HepG2 (cell line): ENCODE measurements at regions not wholly inside any gene's neighbourhood (a gene's known extent, or its start where the extent isn't known, plus 50 kb on each side); places are given as distances from the start of the nearest gene placed in this dataset.

Source experiments
- ATAC-seq: fragments of 200-7000 bp; cut with Tn5 transposase; 3 replicates; pipeline ENCODE4 v1.9.1; 2020; ENCODE audit warnings: mild to moderate bottlenecking, moderate library complexity
- BruUV-seq: library from RNA; stranded (reverse); fragments of 400-500 nt; replicated peaks from 2 replicates; lab custom pipeline; 2021; lab: Mats Ljungman, UMichigan
- CTCF ChIA-PET: fragments of 300-600 bp; formaldehyde crosslinking; extraction: SDS; loops from one replicate; lab custom pipeline; 2021; ENCODE audit warnings: low total read pairs, inconsistent platforms, low intra/inter-chr PET ratio; lab: Yijun Ruan, JAX
- POLR2A ChIA-PET: fragments of 350-600 bp; sonication (Branson Sonifier 250); formaldehyde crosslinking; loops from one replicate; lab custom pipeline; 2020; ENCODE audit warnings: antibody characterized with exemption, inconsistent platforms; lab: Yijun Ruan, JAX
- DNase-seq: peaks from one replicate; pipeline ENCODE4 v3.0.0-alpha.2; 2015; ENCODE audit warnings: low spot score
- FAIRE-seq: peaks from 3 replicates; lab custom pipeline; 2011; peaks lifted over from hg19 to GRCh38; lab: Jason Lieb, UNC
- H2AFZ ChIP-seq: one replicate; pipeline ENCODE4 v1.6.1; 2011; ENCODE audit warnings: low read length, inconsistent platforms
- H3K27ac ChIP-seq: fragments of 300-600 bp; 3 replicates; pipeline ENCODE4 v1.8.0; 2011; ENCODE audit warnings: mixed run types, mild to moderate bottlenecking, mixed read lengths, low read length, inconsistent platforms; ENCODE audit not compliant: insufficient read depth; ENCODE audit errors: extremely low read length
- H3K27me3 ChIP-seq, 2 experiments: fragments of 200-600 bp in 1 of 2; 2 replicates in 1 of 2; 3 replicates in 1 of 2; pipeline versions ENCODE4 v1.6.0 to v1.8.0; 2011; ENCODE audit warnings: low read length in 2 of 2, mild to moderate bottlenecking in 2 of 2, moderate library complexity in 2 of 2, inconsistent platforms in 1 of 2; ENCODE audit not compliant: insufficient read depth in 2 of 2, control insufficient read depth in 1 of 2
- H3K36me3 ChIP-seq, 2 experiments: fragments of 200-600 bp in 1 of 2; replicated peaks in 1 of 2; 2 replicates in 1 of 2; 3 replicates in 1 of 2; pipeline versions ENCODE4 v1.5.1 to v1.8.0; 2011; ENCODE audit warnings: low read length in 2 of 2, inconsistent platforms in 1 of 2; ENCODE audit not compliant: insufficient read depth in 2 of 2, control insufficient read depth in 1 of 2
- H3K4me1 ChIP-seq: 2 replicates; pipeline ENCODE4 v1.5.1; 2012; ENCODE audit warnings: low read length, inconsistent platforms; ENCODE audit not compliant: insufficient read depth
- H3K4me2 ChIP-seq: 2 replicates; pipeline ENCODE4 v1.6.0; 2011; ENCODE audit warnings: low read depth, low read length, inconsistent platforms
- H3K4me3 ChIP-seq, 3 experiments: fragments of 200-600 bp in 1 of 3; sonication (generic), shearing (Covaris generic) in 1 of 3; replicated peaks in 1 of 3; 2 replicates each; pipeline ENCODE4 v1.5.1; 2011 to 2016; ENCODE audit warnings: low read length in 3 of 3, inconsistent platforms in 2 of 3, low read depth in 2 of 3, mild to moderate bottlenecking in 2 of 3, control low read depth in 1 of 3, mixed read lengths in 1 of 3; ENCODE audit not compliant: insufficient read depth in 1 of 3
- H3K79me2 ChIP-seq: one replicate; pipeline ENCODE4 v1.6.1; 2011; ENCODE audit warnings: low read length, inconsistent platforms; ENCODE audit not compliant: insufficient read depth
- H3K9ac ChIP-seq: 2 replicates; pipeline ENCODE4 v1.6.0; 2011; ENCODE audit warnings: mild to moderate bottlenecking, low read depth, low read length, inconsistent platforms; ENCODE audit not compliant: insufficient read depth
- H3K9me3 ChIP-seq: 2 replicates; pipeline ENCODE4 v1.5.1; 2012; ENCODE audit warnings: mild to moderate bottlenecking, low read length
- H4K20me1 ChIP-seq: 2 replicates; pipeline ENCODE4 v1.6.0; 2011; ENCODE audit warnings: inconsistent platforms, mild to moderate bottlenecking, low read length, moderate library complexity; ENCODE audit not compliant: insufficient read depth
- FOXP1 ChIP-seq, 2 experiments: fragments of 450-650 bp in 1 of 2; IDR thresholded peaks; 2 replicates each; pipeline ENCODE4 v1.6.1; 2017 to 2018; ENCODE audit warnings: antibody characterized with exemption in 1 of 2
- GATAD1 ChIP-seq: IDR thresholded peaks from 2 replicates; pipeline ENCODE4 v1.6.1; 2016; ENCODE audit warnings: missing genetic modification reagents, missing compliant biosample characterization
- HNRNPL ChIP-seq: fragments of 200-400 bp; formaldehyde crosslinking; IDR thresholded peaks from 2 replicates; pipeline ENCODE4 v1.6.1; 2017; ENCODE audit warnings: mild to moderate bottlenecking, low read depth, low read length
- MTF2 ChIP-seq: sonication (generic); formaldehyde crosslinking; IDR thresholded peaks from 2 replicates; pipeline ENCODE4 v1.5.0; 2020; ENCODE audit warnings: missing genetic modification reagents, borderline replicate concordance
- NCOA2 ChIP-seq: sonication (generic); formaldehyde crosslinking; IDR thresholded peaks from 2 replicates; pipeline ENCODE4 v1.8.0; 2022; ENCODE audit warnings: inconsistent platforms
- PBX2 ChIP-seq: IDR thresholded peaks from 2 replicates; pipeline ENCODE4 v1.6.1; 2016; ENCODE audit warnings: control low read depth
- ZNF234 ChIP-seq: sonication (generic); formaldehyde crosslinking; conservative IDR thresholded peaks from 2 replicates; pipeline ENCODE4 v1.5.1; 2020; ENCODE audit warnings: mild to moderate bottlenecking, missing genetic modification reagents
- ZNF414 ChIP-seq: sonication (generic); formaldehyde crosslinking; IDR thresholded peaks from 2 replicates; pipeline ENCODE4 v1.5.0; 2020; ENCODE audit warnings: missing genetic modification reagents
- ZNF501 ChIP-seq: sonication (generic); formaldehyde crosslinking; IDR thresholded peaks from 2 replicates; pipeline ENCODE4 v1.5.1; 2020; ENCODE audit warnings: mild to moderate bottlenecking, moderate library complexity, missing genetic modification reagents
- ZNF543 ChIP-seq: sonication (generic); formaldehyde crosslinking; IDR thresholded peaks from 2 replicates; pipeline ENCODE4 v1.4.0; 2020; ENCODE audit warnings: mild to moderate bottlenecking, missing genetic modification reagents
- ZNF550 ChIP-seq: sonication (generic); formaldehyde crosslinking; IDR thresholded peaks from 2 replicates; pipeline ENCODE4 v1.4.0; 2020; ENCODE audit warnings: mild to moderate bottlenecking, missing genetic modification reagents, borderline replicate concordance
- WGBS: methylation state at CpG from one replicate; pipeline ENCODE4 v1.1.6; 2017; ENCODE audit warnings: low lambda C conversion rate; 5-methylcytosine and 5-hydroxymethylcytosine counted together
- in situ Hi-C: cut with HindIII; loops from 2 replicates; pipeline ENCODE4 v1.10.0; 2017; ENCODE audit warnings: low pct_unique_long_range_greater_than_20kb; ENCODE audit not compliant: extremely low pct_ligation_motif_present
- intact Hi-C: fragments of 100-400 bp; cut with micrococcal nuclease; formaldehyde crosslinking; loops from one replicate; pipeline ENCODE4 v1.10.0; 2022; ENCODE audit not compliant: unreplicated experiment

- TF ChIP-seq FOXP1 (IDR thresholded peaks at IDR 0.05) (no peak), FOXP1 (CRISPR knock-in tag; IDR thresholded peaks at IDR 0.05) (no peak), ZNF550 (no peak), NCOA2 (CRISPR knock-in tag) (no peak)
Measured at GRCh38 chr13:103517066-103517767, 451.0 kb upstream of the SLC10A2 start (continued).

- Histone ChIP-seq H3K79me2 (no peaks in the 10 kb centered on the region), H3K36me3 (no peaks in the 10 kb centered on the region), H3K27ac (no peak overlapping the region), H4K20me1 (no peaks in the 10 kb centered on the region), H3K4me2 (no peak overlapping the region), H3K9me3 (peaks cover 68% of the 10 kb centered on the region), H3K4me3 (no peak overlapping the region)
- DNase-seq = no peak
- WGBS = 36% methylated on average over 6 of the region's 6 CpGs
- no peak for FAIRE-seq
- TF ChIP-seq MTF2 (CRISPR knock-in tag) = no peak
- no peak for TF ChIP-seq GATAD1
- TF ChIP-seq PBX2 (CRISPR knock-in tag) = no peak
- TF ChIP-seq ZNF414 (CRISPR knock-in tag) = no peak
- TF ChIP-seq HNRNPL = no peak
- TF ChIP-seq ZNF234 (CRISPR knock-in tag) = no peak
- no peak for TF ChIP-seq ZNF543 (CRISPR knock-in tag)
- no peak for TF ChIP-seq ZNF501 (CRISPR knock-in tag)
- TF ChIP-seq, all 625 proteins: peak for 0
- ChIA-PET CTCF (no interaction called here), POLR2A (no interaction called here)
- no TSS peak for BruUV-seq
- Histone ChIP-seq H2AFZ (no peak overlapping the region), H3K9ac (no peak overlapping the region), H3K27me3 (no peaks in the 10 kb centered on the region), H3K4me1 (no peaks in the 10 kb centered on the region)
- intact Hi-C loops = no loop called here
- ATAC-seq = no peak
- in situ Hi-C loops = no loop called here
Measured at GRCh38 chr13:103516015-103516795, 450.0 kb upstream of the SLC10A2 start.
